Endothelial cell of umbilical vein (primary cell): ENCODE measurements at regions not wholly inside any gene's neighbourhood (a gene's known extent, or its start where the extent isn't known, plus 50 kb on each side); places are given as distances from the start of the nearest gene placed in this dataset.

Source experiments
- BruUV-seq: library from RNA; stranded (reverse); fragments of 400-500 nt; replicated peaks from 2 replicates; lab custom pipeline; 2021; lab: Mats Ljungman, UMichigan
- CTCF ChIA-PET: fragments of 300-600, 350-600 bp; sonication (Branson Sonifier 250); formaldehyde crosslinking; loops from one replicate; lab custom pipeline; 2021; ENCODE audit warnings: antibody characterized with exemption, inconsistent platforms; lab: Charles Lee
- POLR2A ChIA-PET: fragments of 300-600, 350-600 bp; sonication (Branson Sonifier 250); formaldehyde crosslinking; loops from one replicate; lab custom pipeline; 2021; ENCODE audit warnings: antibody characterized with exemption, inconsistent platforms; lab: Charles Lee
- DNase-seq: peaks from one replicate; pipeline ENCODE4 v3.0.0-alpha.2; 2011; ENCODE audit warnings: low read depth, low spot score
- FAIRE-seq: peaks from 2 replicates; lab custom pipeline; 2011; peaks lifted over from hg19 to GRCh38; lab: Jason Lieb, UNC
- H2AFZ ChIP-seq: 2 replicates; pipeline ENCODE4 v1.6.0; 2012; ENCODE audit warnings: low read depth, low read length, control low read depth, inconsistent platforms
- H3K27ac ChIP-seq: 2 replicates; pipeline ENCODE4 v1.5.1; 2011; ENCODE audit warnings: low read depth, mild to moderate bottlenecking, control low read depth, low read length, moderate library complexity; ENCODE audit not compliant: insufficient read depth
- H3K27me3 ChIP-seq, 2 experiments: 2 replicates each; pipeline versions ENCODE4 v1.6.0 to v1.6.1; 2011; ENCODE audit warnings: low read length in 2 of 2, mixed read lengths in 1 of 2; ENCODE audit not compliant: control insufficient read depth in 2 of 2, insufficient read depth in 2 of 2
- H3K36me3 ChIP-seq, 2 experiments: 2 replicates in 1 of 2; 3 replicates in 1 of 2; pipeline ENCODE4 v1.5.1; 2011; ENCODE audit warnings: low read length in 2 of 2, mild to moderate bottlenecking in 1 of 2, moderate library complexity in 1 of 2; ENCODE audit not compliant: control insufficient read depth in 2 of 2, insufficient read depth in 2 of 2; ENCODE audit errors: extremely low read depth in 1 of 2
- H3K4me1 ChIP-seq: 3 replicates; pipeline ENCODE4 v1.5.1; 2011; ENCODE audit warnings: mild to moderate bottlenecking, low read length; ENCODE audit not compliant: control insufficient read depth, insufficient read depth; ENCODE audit errors: extremely low read depth
- H3K4me2 ChIP-seq: 2 replicates; pipeline ENCODE4 v1.6.1; 2011; ENCODE audit warnings: low read length, control low read depth, mixed read lengths; ENCODE audit not compliant: insufficient read depth
- H3K4me3 ChIP-seq, 3 experiments: fragments of 200-600 bp in 1 of 3; sonication (generic), shearing (Covaris generic) in 1 of 3; replicated peaks in 1 of 3; 2 replicates each; pipeline ENCODE4 v1.5.1; 2011 to 2016; ENCODE audit warnings: control low read depth in 3 of 3, low read length in 3 of 3, mild to moderate bottlenecking in 2 of 3, inconsistent platforms in 1 of 3, low read depth in 1 of 3, moderate library complexity in 1 of 3; ENCODE audit not compliant: insufficient read depth in 1 of 3
- H3K79me2 ChIP-seq: 2 replicates; pipeline ENCODE4 v1.6.0; 2012; ENCODE audit warnings: low read length, inconsistent platforms; ENCODE audit not compliant: control insufficient read depth, insufficient read depth
- H3K9ac ChIP-seq: replicated peaks from 2 replicates; pipeline ENCODE3; 2011; ENCODE audit warnings: low read length, control low read depth; ENCODE audit not compliant: insufficient read depth; ENCODE audit errors: extremely low read depth
- H3K9me1 ChIP-seq: replicated peaks from 3 replicates; pipeline ENCODE4 v1.6.0; 2011; ENCODE audit warnings: mild to moderate bottlenecking, low read length; ENCODE audit not compliant: control insufficient read depth, insufficient read depth; ENCODE audit errors: extremely low read depth
- H3K9me3 ChIP-seq: replicated peaks from 2 replicates; pipeline ENCODE4 v1.5.1; 2012; ENCODE audit warnings: low read length, inconsistent platforms; ENCODE audit not compliant: control insufficient read depth, insufficient read depth
- H4K20me1 ChIP-seq: replicated peaks from 2 replicates; pipeline ENCODE3; 2011; ENCODE audit warnings: mild to moderate bottlenecking, low read length; ENCODE audit not compliant: control insufficient read depth, insufficient read depth; ENCODE audit errors: extremely low read depth
- EZH2 ChIP-seq: IDR thresholded peaks from 2 replicates; pipeline ENCODE4 v1.6.1; 2012; ENCODE audit warnings: borderline replicate concordance, low read depth, mild to moderate bottlenecking, moderate library complexity, low read length, inconsistent platforms; ENCODE audit not compliant: severe bottlenecking
- FOS ChIP-seq: IDR thresholded peaks from 2 replicates; pipeline ENCODE4 v1.6.1; 2011; ENCODE audit warnings: mild to moderate bottlenecking, low read length, moderate library complexity, borderline replicate concordance; ENCODE audit not compliant: insufficient read depth
- GATA2 ChIP-seq: IDR thresholded peaks from 2 replicates; pipeline ENCODE4 v1.7.0; 2011; ENCODE audit warnings: low read depth, mild to moderate bottlenecking, moderate library complexity, mixed read lengths, low read length; ENCODE audit not compliant: insufficient read length, insufficient read depth
- JUN ChIP-seq: IDR thresholded peaks from 2 replicates; pipeline ENCODE4 v1.6.1; 2011; ENCODE audit warnings: borderline replicate concordance, low read depth; ENCODE audit not compliant: insufficient read length, insufficient read depth
- MYC ChIP-seq: IDR thresholded peaks from one replicate; pipeline ENCODE4 v1.6.1; 2011; ENCODE audit warnings: mild to moderate bottlenecking, low read depth, low read length
- POLR2A ChIP-seq: IDR thresholded peaks from 2 replicates; pipeline ENCODE4 v1.6.1; 2012; ENCODE audit warnings: low read depth, mild to moderate bottlenecking, control low read depth, low read length
- POLR2AphosphoS5 ChIP-seq: IDR thresholded peaks from 2 replicates; pipeline ENCODE4 v1.6.1; 2012; ENCODE audit warnings: low read depth, mild to moderate bottlenecking, control low read depth, low read length, moderate library complexity; ENCODE audit not compliant: insufficient read depth
- dilution Hi-C: fragments of 300-500 bp; cut with MboI; formaldehyde crosslinking; loops from one replicate; pipeline ENCODE4 v1.15.0; 2019; ENCODE audit warnings: low sequenced_read_pairs; ENCODE audit not compliant: extremely low pct_ligation_motif_present
- intact Hi-C: fragments of 100-400 bp; cut with micrococcal nuclease; formaldehyde crosslinking; loops from one replicate; pipeline ENCODE4 v1.10.0; 2022
- TF ChIP-seq, protein P1 (sequence below): IDR thresholded peaks from 2 replicates; pipeline ENCODE4 v1.6.1; 2011; ENCODE audit not compliant: insufficient read depth, insufficient read length
- TF ChIP-seq, protein P2 (sequence below), 2 donors: IDR thresholded peaks; 1 replicate in 1 of 2; 2 replicates in 1 of 2; pipeline ENCODE4 v1.5.1; 2011; ENCODE audit warnings: low read length in 2 of 2, mild to moderate bottlenecking in 2 of 2, moderate library complexity in 2 of 2, control low read depth in 1 of 2, inconsistent platforms in 1 of 2, low read depth in 1 of 2; ENCODE audit not compliant: insufficient read depth in 1 of 2; ENCODE audit errors: extremely low read depth in 1 of 2

DNA sequence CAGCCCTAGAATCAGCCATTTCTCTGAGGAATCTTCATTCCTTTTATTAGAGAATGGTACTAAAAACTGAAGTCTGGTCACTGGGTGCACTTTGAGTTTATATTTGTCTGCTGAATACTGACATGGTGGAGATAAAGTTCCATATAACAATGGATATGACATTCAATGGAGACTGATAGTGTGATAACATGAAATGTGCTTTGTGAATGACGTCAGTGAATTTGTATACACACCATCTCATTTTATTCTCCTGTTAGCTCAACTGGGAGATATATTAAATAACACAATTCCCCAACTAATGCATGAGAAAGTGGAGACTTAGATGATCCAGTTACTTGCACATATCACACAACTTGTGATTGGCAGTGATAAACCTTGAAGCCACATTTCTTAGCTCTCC is 446.7 kb downstream of the DOK5 start:
- dilution Hi-C loops (no loop called here), intact Hi-C loops (no loop called here)
- ChIA-PET CTCF (no interaction called here), POLR2A (no interaction called here)
- H3K27ac ChIP-seq, result no peak overlapping the region
- BruUV-seq, result no TSS peak
- H3K4me3 ChIP-seq, result no peak overlapping the region
- H2AFZ ChIP-seq, result no peak overlapping the region
- H3K36me3 ChIP-seq, result no peaks in the 10 kb centered on the region
- H4K20me1 ChIP-seq, result no peaks in the 10 kb centered on the region
- TF ChIP-seq JUN (no peak), POLR2AphosphoS5 (no peak), FOS (no peak), EZH2 (no peak), MYC (no peak), GATA2 (no peak), POLR2A (no peak)
- TF ChIP-seq, protein P1, sequence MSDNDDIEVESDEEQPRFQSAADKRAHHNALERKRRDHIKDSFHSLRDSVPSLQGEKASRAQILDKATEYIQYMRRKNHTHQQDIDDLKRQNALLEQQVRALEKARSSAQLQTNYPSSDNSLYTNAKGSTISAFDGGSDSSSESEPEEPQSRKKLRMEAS, result no peak
- TF ChIP-seq, protein P2, sequence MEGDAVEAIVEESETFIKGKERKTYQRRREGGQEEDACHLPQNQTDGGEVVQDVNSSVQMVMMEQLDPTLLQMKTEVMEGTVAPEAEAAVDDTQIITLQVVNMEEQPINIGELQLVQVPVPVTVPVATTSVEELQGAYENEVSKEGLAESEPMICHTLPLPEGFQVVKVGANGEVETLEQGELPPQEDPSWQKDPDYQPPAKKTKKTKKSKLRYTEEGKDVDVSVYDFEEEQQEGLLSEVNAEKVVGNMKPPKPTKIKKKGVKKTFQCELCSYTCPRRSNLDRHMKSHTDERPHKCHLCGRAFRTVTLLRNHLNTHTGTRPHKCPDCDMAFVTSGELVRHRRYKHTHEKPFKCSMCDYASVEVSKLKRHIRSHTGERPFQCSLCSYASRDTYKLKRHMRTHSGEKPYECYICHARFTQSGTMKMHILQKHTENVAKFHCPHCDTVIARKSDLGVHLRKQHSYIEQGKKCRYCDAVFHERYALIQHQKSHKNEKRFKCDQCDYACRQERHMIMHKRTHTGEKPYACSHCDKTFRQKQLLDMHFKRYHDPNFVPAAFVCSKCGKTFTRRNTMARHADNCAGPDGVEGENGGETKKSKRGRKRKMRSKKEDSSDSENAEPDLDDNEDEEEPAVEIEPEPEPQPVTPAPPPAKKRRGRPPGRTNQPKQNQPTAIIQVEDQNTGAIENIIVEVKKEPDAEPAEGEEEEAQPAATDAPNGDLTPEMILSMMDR (IDR thresholded peaks at IDR 0.05; ENCODE audit: extremely low read depth in 1 of 2, insufficient read depth in 1 of 2, low read depth in 1 of 2, low read length in 2 of 2), result no peak
- no peaks in the 10 kb centered on the region for H3K9me1 ChIP-seq
- no peaks in the 10 kb centered on the region for H3K79me2 ChIP-seq
- FAIRE-seq (no peak), DNase-seq (no peak)
- no peak overlapping the region for H3K4me2 ChIP-seq
- peaks cover 2% of the 10 kb centered on the region for H3K9me3 ChIP-seq
- H3K9ac ChIP-seq, result no peak overlapping the region
- H3K27me3 ChIP-seq, result no peaks in the 10 kb centered on the region
- no peaks in the 10 kb centered on the region for H3K4me1 ChIP-seq
